Brain microvascular endothelial cell (primary cell): ENCODE measurements at regions not wholly inside any gene's neighbourhood (a gene's known extent, or its start where the extent isn't known, plus 50 kb on each side); places are given as distances from the start of the nearest gene placed in this dataset.

Experiments
- DNase-seq: peaks from one replicate; pipeline ENCODE4 v3.0.0-alpha.2; 2020
- H3K27ac ChIP-seq: fragments of 250-450 bp; sonication (Bioruptor Pico); 2 replicates; pipeline ENCODE4 v1.5.1; 2020; ENCODE audit warnings: mild to moderate bottlenecking, moderate library complexity
- H3K27me3 ChIP-seq: fragments of 250-450 bp; sonication (Bioruptor Pico); replicated peaks from 2 replicates; pipeline ENCODE4 v1.5.1; 2020; ENCODE audit warnings: mild to moderate bottlenecking
- H3K36me3 ChIP-seq: fragments of 250-450 bp; sonication (Bioruptor Pico); replicated peaks from 2 replicates; pipeline ENCODE4 v1.5.1; 2020; ENCODE audit warnings: mild to moderate bottlenecking
- H3K4me3 ChIP-seq: 2 replicates; pipeline ENCODE4 v1.5.1; 2011; ENCODE audit warnings: low read depth, mild to moderate bottlenecking, control low read depth, low read length, moderate library complexity
- in situ Hi-C: cut with HindIII; loops from 2 replicates; pipeline ENCODE4 v1.10.0; 2017; ENCODE audit warnings: low sequenced_read_pairs, low pct_ligation_motif_present
- TF ChIP-seq, protein P1 (sequence below): IDR thresholded peaks from 2 replicates; pipeline ENCODE4 v1.5.1; 2011; ENCODE audit warnings: low read depth, mild to moderate bottlenecking, moderate library complexity, low read length, control low read depth, inconsistent platforms; ENCODE audit errors: missing control alignments

DNA sequence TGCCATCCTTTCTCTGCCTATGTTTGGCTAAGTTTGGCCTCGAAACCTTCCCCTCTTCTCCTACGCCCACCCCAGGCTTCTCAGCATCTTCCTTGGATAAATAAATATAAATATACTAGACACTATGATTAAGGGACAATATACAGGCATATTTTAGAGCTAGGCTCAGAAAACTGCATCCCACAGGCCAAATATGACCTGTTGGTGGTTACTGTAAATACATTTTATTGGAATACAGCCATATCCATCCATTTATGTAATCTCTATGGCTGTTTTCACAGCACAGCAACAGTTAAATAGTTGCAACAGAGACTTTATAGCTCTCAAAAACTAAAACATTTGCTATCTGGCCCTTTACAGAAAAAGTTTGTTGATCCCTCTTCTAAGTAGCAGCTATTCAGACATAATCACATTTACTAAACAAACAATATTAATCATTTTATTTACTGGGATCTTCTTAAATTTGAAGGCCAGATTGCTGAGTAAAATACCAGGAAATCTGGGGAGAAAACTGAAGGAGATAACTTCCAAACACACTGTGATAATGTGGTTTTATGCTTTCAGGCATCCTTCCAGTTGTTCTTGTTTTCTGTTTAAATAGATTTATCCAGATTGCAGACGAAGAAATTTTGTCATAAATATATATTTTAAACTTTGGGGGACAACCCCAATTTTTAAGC lies 269.7 kb upstream of the THRB start:
- H3K36me3 ChIP-seq, result no peaks in the 10 kb centered on the region
- H3K27me3 ChIP-seq, result no peaks in the 10 kb centered on the region
- in situ Hi-C loops, result no loop called here
- no peak overlapping the region for H3K4me3 ChIP-seq
- TF ChIP-seq, protein P1, sequence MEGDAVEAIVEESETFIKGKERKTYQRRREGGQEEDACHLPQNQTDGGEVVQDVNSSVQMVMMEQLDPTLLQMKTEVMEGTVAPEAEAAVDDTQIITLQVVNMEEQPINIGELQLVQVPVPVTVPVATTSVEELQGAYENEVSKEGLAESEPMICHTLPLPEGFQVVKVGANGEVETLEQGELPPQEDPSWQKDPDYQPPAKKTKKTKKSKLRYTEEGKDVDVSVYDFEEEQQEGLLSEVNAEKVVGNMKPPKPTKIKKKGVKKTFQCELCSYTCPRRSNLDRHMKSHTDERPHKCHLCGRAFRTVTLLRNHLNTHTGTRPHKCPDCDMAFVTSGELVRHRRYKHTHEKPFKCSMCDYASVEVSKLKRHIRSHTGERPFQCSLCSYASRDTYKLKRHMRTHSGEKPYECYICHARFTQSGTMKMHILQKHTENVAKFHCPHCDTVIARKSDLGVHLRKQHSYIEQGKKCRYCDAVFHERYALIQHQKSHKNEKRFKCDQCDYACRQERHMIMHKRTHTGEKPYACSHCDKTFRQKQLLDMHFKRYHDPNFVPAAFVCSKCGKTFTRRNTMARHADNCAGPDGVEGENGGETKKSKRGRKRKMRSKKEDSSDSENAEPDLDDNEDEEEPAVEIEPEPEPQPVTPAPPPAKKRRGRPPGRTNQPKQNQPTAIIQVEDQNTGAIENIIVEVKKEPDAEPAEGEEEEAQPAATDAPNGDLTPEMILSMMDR, result no peak
- DNase-seq, result no peak
- H3K27ac ChIP-seq, result no peak overlapping the region

DNA sequence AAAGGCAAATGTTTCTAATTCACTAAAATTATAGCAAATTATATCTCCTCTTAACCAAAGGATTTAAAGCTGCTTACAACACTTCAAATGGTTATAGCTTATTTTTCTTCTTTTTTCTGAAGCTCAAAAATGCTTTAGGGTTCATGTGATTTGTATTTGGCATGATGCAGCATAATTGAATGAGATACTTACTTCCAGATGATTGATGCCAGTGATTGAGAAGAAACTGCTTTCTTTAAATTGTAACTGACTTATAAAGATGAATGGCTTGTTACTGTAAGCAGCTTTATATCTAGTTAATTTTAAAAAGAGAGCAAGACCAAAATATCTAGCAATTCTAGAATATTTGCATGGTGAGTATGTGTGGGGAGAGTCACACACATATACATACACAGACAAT lies 270.7 kb upstream of the THRB start:
- DNase-seq, result no peak
- Histone ChIP-seq H3K27ac (no peak overlapping the region), H3K4me3 (no peak overlapping the region), H3K27me3 (no peaks in the 10 kb centered on the region), H3K36me3 (no peaks in the 10 kb centered on the region)
- in situ Hi-C loops, result no loop called here
- TF ChIP-seq, protein P1, result no peak

DNA sequence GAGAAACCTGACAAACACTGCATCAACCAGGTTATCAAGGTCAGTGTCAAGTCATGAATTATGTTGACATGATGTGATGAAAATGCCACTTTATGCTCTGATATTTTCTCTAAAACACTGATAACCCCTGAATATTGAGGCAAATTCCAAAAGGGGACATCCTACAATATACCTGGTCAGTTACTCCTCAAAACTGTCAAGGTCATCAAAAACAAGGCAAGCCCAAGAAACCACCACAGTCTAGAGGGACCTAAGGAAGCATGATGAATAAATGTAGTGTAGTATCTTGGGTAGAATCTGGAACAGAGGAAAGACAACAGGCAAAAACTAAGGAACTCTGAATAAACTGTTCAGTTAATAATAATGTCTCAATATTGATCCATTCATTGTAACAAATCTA lies 275.3 kb upstream of the THRB start:
- H3K27me3 ChIP-seq, result no peaks in the 10 kb centered on the region
- in situ Hi-C loops, result no loop called here

DNA sequence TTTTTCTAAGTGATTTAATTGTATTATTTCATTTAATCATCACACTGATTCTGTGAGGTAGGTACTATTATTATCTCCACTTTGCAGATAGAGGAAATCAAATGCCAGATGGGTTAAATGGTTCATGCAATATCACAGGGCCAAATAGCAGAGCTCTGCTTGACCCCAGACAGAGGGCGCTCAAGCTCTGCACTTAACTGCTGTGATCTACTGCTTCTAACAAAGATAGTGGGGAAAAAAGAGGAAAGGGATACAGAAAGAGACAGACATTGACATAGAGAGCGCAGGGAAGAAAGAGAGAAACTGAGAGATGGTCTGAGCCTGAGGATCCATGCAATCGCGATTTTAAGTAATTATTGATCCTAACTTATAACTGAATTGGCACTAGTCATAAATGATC lies 279.1 kb upstream of the THRB start:
- Histone ChIP-seq H3K27ac (no peak overlapping the region), H3K36me3 (no peaks in the 10 kb centered on the region), H3K27me3 (no peaks in the 10 kb centered on the region), H3K4me3 (no peak overlapping the region)
- TF ChIP-seq, protein P1, result peak; percentile 93
- peak; percentile 52 for DNase-seq
- in situ Hi-C loops, result no loop called here

More for the DNA sequence above, 275.3 kb upstream of the THRB start:
- no peak overlapping the region for H3K4me3 ChIP-seq
- H3K36me3 ChIP-seq, result no peaks in the 10 kb centered on the region
- no peak for DNase-seq
- TF ChIP-seq, protein P1, result no peak
- no peak overlapping the region for H3K27ac ChIP-seq

DNA sequence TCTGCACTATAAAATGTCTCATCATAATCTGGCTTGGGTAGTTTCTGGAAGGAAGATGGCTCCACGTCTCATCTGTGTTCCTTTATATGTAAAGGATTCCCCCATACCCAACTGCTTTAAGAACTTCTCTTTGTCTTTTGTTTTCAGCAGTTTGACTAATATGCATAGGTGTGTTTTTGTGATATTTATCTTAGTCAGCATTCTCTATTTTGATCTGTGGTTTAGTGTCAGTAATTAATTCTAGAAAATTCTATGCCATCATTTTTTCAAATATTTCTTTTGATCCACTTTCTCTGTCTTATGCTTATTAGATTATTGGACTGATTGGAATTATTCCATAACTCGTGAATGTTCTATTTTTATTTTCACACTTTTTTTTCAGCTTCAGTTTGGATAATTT lies 286.3 kb upstream of the THRB start:
- TF ChIP-seq, protein P1, result no peak
- H3K36me3 ChIP-seq, result no peaks in the 10 kb centered on the region
- H3K4me3 ChIP-seq, result no peak overlapping the region
- H3K27ac ChIP-seq, result no peak overlapping the region
- in situ Hi-C loops, result no loop called here
- no peaks in the 10 kb centered on the region for H3K27me3 ChIP-seq
- DNase-seq, result no peak

DNA sequence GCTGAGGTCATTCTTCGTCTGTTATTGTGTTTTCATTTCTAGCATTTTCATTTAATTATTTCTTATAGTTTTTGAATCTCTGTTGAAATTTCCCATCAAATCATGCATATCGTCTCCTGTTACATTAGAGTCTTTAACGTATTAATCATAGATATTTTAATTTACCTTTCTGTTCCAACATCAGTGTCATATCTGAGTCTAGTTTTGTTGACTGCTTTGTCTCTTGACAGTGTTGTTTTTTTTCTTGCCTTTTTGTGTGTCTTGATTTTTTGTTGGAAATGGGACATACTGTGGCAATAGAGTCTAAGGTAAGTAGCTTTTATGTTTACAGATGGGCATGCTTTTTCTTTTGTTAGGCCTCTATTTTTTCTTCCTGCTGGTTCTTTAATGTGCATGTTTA lies 286.8 kb upstream of the THRB start:
- in situ Hi-C loops, result no loop called here
- TF ChIP-seq, protein P1, result no peak
- no peak for DNase-seq
- no peak overlapping the region for H3K27ac ChIP-seq
- H3K27me3 ChIP-seq, result no peaks in the 10 kb centered on the region
- H3K36me3 ChIP-seq, result no peaks in the 10 kb centered on the region
- no peak overlapping the region for H3K4me3 ChIP-seq
